A549 (cell line): ENCODE measurements at regions not wholly inside any gene's neighbourhood (a gene's known extent, or its start where the extent isn't known, plus 50 kb on each side); places are given as distances from the start of the nearest gene placed in this dataset.

ENCODE experiments used
- CTCF ChIP-seq: fragments of >200 bp; sonication (Bioruptor Twin); formaldehyde crosslinking; IDR thresholded peaks from 3 replicates; pipeline ENCODE4 v1.5.1; 2016
- EP300 ChIP-seq, 2 experiments: fragments of >200 bp; sonication (Bioruptor Twin); formaldehyde crosslinking; IDR thresholded peaks; 2 replicates in 1 of 2; 3 replicates in 1 of 2; pipeline ENCODE4 v1.6.1; 2016 to 2017
- MYC ChIP-seq: IDR thresholded peaks from 2 replicates; pipeline ENCODE4 v1.6.1; 2012; ENCODE audit warnings: mild to moderate bottlenecking, inconsistent platforms, low read length, improper control_type of control experiment, borderline replicate concordance
- POLR2A ChIP-seq: IDR thresholded peaks from 2 replicates; pipeline ENCODE4 v1.6.1; 2012; ENCODE audit warnings: mild to moderate bottlenecking, low read length
- RAD21 ChIP-seq, 2 experiments: fragments of >200 bp in 1 of 2; sonication (Bioruptor Twin) in 1 of 2; formaldehyde crosslinking in 1 of 2; IDR thresholded peaks in 1 of 2; conservative IDR thresholded peaks in 1 of 2; 2 replicates in 1 of 2; 3 replicates in 1 of 2; pipeline ENCODE4 v1.6.1; 2012 to 2018; ENCODE audit warnings: inconsistent platforms in 1 of 2
- REST ChIP-seq: fragments of 200-600 bp; sonication (generic); IDR thresholded peaks from 2 replicates; pipeline ENCODE4 v1.6.1; 2016; ENCODE audit warnings: antibody characterized with exemption, mild to moderate bottlenecking, moderate library complexity
- TF ChIP-seq, protein P1 (sequence below): fragments of 150-350 bp; IDR thresholded peaks from 2 replicates; pipeline ENCODE4 v1.6.1; 2014; ENCODE audit warnings: low read depth, mild to moderate bottlenecking, low read length
- TF ChIP-seq, protein P2 (sequence below): fragments of 450-650 bp; IDR thresholded peaks from 2 replicates; pipeline ENCODE4 v1.6.1; 2014; ENCODE audit warnings: antibody characterized with exemption

GRCh38 chr6:8830794-8831193, 395.4 kb upstream of the SLC35B3 start:
- TF ChIP-seq RAD21 (conservative IDR thresholded peaks at IDR 0.05 in 1 of 2, IDR thresholded peaks at IDR 0.05 in 1 of 2) = no peak
- TF ChIP-seq REST = no peak
- TF ChIP-seq CTCF = no peak
- TF ChIP-seq, protein P1, sequence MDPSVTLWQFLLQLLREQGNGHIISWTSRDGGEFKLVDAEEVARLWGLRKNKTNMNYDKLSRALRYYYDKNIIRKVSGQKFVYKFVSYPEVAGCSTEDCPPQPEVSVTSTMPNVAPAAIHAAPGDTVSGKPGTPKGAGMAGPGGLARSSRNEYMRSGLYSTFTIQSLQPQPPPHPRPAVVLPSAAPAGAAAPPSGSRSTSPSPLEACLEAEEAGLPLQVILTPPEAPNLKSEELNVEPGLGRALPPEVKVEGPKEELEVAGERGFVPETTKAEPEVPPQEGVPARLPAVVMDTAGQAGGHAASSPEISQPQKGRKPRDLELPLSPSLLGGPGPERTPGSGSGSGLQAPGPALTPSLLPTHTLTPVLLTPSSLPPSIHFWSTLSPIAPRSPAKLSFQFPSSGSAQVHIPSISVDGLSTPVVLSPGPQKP = no peak
- TF ChIP-seq EP300 (IDR thresholded peaks at IDR 0.05) = no peak
- TF ChIP-seq MYC = no peak
- TF ChIP-seq POLR2A = no peak
- TF ChIP-seq, protein P2, sequence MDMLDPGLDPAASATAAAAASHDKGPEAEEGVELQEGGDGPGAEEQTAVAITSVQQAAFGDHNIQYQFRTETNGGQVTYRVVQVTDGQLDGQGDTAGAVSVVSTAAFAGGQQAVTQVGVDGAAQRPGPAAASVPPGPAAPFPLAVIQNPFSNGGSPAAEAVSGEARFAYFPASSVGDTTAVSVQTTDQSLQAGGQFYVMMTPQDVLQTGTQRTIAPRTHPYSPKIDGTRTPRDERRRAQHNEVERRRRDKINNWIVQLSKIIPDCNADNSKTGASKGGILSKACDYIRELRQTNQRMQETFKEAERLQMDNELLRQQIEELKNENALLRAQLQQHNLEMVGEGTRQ = no peak
